HS-27A (cell line): ENCODE measurements at regions not wholly inside any gene's neighbourhood (a gene's known extent, or its start where the extent isn't known, plus 50 kb on each side); places are given as distances from the start of the nearest gene placed in this dataset.
"Not testable (repeated sequence)": the region's sequence is repeated elsewhere in the genome, so short reads cannot be mapped to it uniquely, and the experiment has no call there.

Source experiments
- DNase-seq: peaks from one replicate; pipeline ENCODE4 v3.0.0-alpha.2; 2012; ENCODE audit warnings: low read depth, missing footprints

DNA sequence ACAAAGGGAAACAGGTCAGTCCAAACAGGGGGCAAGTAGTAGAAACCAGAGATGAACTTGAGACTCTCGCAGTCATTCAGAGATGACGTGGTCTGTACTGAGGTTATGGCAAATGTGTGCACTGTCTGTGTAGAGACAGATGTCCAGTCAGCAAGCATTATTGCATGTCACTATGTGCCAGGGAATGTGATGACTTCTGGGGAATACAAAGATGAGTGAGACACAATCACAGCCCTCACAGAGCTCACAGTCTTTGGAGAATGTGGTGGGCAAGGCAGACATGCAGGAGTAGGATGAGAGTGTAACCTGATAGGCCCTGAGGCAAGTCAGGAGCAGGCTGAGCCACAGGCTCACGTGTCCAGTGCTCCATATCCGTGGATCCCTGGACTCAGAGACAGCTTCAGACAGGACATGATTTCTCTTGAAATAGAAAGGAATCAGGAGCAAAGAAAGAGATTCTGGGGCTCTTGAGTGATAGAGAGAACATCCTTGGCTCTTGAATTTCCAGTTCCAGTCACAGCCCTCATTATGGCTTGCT, 550.7 kb downstream of the ETS1 start:
- DNase-seq = no peak

DNA sequence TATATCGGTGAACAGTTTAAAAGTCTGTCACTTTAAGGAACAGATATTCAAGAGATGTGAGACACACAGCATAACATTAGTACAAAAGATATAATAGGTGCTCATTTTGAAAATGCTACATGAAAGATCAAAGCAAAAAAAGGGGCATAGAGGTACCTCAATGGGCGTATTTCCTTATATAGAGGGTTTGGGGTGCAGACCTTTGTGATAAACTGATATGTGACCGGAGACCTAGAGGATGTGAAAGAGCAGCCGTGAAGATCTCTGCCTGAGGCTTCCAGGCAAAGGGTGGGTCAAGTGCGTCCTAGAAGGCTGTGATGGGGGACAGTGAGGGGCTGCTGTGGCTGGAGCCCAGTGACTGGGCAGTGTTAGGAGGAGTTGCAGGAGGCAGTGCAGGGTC, 551.4 kb downstream of the ETS1 start:
- DNase-seq = no peak

DNA sequence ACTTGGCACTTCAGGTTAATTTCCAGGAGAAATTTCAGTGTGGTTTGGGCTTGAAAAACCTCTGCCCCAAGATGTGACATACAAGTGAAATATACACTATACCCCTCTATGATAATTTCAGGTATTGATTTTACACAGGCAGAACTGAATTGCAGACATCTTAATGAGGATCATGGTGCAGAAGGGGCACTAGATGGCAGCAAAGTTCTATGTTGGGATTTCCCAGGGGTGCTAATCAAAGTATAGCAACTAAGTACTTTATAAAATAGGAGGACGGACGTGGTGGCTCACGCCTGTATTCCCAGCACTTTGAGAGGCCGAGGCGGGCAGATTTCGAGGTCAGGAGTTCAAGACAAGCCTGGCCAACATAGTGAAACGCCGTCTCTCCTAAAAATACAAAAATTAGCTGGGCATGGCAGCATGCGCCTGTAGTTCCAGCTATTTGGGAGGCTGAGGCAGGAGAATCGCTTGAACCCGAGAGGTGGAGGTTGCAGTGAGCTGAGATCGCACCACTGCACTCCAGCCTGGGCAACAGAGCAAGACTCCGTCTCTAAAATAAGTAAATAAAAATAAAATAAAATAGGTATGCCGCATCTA, 555.7 kb downstream of the ETS1 start:
- not testable (repeated sequence) for DNase-seq

DNA sequence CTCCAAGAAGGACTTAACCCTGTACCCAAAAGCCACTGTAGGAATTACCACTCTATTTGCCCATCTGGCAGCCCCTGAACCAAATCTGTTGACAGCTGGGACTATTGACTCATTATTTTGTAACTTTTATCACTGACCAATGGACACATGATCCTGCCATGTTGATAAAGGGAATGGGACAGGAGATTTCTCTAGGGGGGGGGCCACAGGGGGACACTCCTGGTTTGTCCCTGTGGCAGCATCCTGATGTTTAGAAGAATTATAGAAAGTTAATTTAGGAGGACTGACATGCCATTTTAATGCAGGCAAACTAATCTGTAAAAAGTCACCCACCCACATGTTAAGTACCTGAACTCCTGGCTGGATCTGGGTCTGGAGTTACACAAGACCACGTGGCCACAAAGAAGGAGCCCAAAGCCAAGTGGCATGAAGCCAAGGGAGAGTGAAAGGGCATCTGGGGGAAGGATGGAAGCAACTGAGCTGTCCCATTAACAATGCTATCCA, 558.1 kb downstream of the ETS1 start:
- DNase-seq = no peak

DNA sequence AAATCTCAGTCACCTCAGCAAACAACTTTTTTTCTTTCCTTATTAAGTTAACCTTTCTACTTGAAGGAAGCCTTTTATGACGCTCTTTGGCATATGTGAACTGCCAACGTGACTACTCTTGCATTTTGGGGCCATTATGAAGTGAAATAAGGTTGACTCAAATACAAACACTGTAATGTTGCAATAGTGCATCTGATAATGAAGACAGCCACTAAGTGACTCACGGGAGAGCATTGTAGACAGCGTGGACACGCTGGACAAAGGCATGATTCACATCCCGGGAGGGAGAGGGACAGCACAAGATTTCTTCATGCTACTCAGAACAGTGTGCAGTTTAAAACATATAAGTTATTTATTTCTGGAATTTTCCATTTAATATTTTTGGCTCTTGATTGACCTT, 560.8 kb downstream of the ETS1 start:
- peak; percentile 46 for DNase-seq

DNA sequence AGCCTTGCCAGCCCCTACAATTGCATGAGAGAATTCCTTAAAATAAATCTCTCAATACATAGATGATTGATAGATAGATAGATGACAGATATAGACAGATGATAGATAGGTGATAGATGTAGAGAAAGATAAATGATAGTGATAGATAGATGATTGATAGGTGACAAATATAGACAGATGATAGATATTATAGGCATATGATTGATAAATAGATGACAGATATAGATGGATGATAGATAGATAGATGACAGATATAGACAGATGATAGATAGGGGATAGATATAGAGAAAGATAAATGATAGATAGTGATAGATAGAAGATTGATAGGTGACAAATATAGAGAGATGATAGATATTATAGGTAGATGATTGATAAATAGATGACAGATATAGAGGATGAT, 564.6 kb downstream of the ETS1 start:
- DNase-seq = no peak

DNA sequence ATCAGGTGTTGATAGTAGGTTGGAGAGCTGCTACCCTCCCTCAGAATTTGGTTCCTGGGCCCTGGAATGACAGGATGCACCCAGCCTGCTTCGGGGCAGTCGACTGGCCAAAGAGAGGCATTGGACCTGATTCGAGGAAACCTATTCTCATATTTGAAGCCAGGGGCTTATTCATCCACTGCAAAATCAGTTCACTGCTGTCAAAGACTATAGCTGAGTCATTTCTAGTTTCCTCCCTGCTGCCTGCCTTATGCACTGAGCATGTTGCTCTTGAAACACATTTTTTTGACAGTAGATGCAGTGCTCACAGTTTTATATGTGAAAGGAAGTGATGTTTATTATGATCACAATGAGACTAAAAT, 565.4 kb downstream of the ETS1 start:
- DNase-seq = no peak

DNA sequence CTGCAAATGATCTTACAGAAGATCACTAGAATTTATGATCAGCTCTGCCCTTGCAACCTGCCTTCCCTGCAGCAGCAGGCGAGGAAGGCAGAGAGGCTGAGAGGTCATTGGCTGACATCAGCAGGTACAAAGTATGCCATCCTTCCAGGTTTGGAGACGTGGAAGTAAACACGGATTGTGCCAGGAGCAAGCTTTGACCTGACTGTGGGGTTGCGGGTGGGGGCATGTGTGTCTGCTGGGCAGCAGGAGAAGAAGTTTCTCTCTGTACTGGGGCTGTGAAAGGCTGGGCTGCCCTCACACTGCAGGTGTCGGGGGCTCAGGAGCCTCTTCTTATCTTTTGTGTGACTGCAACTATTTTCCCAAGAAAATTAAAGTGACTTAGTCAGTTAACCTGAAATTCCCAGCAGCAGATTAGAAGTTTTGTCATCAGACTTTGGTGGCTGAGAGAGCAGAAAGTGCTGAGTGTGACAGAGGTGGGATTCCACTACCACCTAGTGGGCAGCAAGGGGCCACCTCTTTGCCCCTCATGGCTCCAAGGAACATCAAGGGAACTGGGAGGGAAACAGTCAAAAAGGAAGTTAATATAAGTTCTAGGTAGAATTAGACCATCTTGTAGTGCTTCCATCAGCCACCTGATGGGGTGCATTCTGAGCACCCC, 565.9 kb downstream of the ETS1 start:
- DNase-seq = no peak

DNA sequence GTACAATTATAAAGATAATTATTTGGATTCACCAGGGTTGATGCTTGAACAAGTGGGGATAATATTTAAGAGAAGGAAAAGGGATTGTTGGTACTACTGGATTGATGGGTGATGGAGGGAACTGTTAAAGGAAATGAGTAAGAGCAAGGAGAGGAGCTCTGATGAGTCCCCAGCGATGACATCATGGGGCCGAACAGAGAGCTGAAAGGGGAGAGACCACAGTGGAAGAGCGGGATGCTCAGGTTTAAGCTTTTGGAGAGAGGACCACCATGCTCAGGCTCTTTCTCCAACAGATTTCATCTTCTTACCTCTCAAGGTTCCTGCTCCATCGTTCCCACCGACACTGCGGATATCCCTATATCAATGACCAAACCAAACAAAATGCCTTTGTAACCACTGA, 568.7 kb downstream of the ETS1 start:
- DNase-seq = no peak

DNA sequence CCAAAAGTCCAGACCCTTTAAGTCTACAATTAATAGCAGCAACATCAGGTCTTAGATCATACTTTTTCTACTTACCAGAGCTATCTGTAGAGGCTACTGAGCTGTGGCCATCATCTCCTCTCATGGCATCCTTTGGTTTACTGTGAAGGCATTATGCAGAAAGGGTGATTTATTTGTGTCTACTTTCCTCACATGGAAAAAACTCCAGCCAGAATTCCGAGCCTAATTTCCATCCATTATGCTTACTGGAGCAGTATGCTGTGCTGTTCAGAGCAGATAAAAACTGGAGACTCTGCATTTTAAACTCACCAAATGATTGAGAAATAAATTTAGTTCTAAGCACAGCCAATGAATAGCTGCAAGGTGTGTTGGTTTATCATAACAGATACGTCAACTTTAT, 581.8 kb downstream of the ETS1 start:
- DNase-seq = no peak

DNA sequence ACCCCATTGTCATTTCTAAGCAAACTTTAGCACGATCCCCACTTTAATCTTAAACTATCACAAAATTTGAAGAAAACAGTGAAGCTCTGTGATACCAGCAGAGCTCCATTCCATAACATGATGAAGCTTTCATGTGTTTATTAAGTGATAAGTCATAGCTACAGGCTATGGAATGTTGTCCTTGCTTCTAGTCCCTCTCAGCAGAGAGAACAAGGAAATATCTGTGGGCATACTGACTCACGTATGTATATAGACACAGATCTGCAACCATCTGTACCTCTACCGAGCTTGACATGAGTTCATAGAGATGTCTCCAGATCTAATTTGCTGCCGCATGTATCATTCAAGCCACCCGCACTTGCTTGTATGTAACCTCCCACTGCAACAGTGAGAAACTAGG, 588.9 kb downstream of the ETS1 start:
- no peak for DNase-seq

DNA sequence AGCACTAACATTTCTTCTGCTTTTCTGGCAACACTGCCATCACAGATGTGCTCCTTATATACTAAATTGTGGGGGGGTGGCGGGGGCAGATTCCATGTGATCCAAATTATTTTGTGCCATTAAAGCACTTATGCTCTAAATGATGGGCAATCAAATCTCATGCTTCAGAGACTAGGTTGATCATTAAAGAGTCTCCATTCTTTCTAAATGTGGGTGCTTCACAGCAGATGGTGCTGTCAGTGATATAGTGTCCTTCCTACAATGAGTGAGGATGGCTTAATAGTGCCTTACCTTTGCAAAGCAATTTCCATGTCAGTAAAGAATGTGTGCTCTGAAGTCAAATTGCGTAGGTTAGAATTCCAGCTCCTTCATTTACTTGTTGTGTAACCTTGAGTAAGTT, 589.8 kb downstream of the ETS1 start:
- no peak for DNase-seq

DNA sequence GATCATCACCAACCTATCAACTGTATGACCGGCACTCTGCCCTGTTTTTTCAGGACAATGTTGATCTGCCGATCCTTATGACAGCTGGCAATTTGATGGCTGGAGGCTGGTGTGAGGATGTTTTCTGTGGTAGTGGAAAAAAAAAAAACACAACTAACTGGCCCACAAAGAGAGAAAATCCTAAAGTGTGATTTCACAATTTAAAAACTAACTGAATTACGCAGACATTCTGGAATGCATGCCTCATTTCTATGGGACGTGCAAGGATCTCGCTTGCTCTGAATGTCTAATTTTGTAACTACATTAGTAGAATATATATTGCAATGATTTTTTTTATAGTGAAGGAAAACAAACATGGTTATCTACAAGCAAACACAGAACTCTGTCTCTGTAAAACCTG, 590.5 kb downstream of the ETS1 start:
- no peak for DNase-seq

DNA sequence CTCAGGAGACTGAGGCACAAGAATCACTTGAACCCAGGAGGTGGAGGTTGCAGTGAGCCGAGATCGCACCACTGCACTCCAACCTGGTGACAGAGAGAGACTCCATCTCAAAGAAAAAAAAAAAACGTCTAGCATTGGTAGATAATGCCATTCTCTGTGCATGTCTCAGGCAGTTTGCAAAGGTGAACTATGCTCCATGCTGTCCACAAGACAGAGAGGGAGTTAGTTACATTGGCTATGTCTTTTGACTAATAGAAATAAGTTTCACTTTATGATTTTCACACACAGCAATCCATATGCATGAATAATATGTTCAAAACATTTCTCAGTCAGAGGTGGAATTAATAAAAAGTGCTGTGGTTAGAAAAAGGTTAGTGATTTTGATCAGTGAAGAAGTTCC, 591.4 kb downstream of the ETS1 start:
- no peak for DNase-seq

DNA sequence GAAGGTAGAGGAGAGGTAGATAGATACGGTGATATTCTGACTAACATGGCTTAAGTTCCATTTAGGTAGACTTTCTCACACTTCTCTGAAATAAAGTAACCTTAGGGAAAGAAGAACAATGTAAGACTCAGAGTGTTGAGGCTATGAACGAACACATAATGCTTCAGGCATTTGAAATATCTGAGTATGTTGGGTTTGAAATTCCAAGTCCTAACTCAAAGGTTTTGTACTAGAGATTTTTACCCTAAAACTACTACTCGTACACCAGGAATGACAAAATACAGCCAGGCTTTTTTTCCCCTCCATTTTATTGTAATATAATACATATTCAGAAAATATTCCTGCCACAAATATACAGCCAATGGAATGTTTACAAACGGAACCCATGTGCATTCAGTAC, 592.6 kb downstream of the ETS1 start:
- no peak for DNase-seq

DNA sequence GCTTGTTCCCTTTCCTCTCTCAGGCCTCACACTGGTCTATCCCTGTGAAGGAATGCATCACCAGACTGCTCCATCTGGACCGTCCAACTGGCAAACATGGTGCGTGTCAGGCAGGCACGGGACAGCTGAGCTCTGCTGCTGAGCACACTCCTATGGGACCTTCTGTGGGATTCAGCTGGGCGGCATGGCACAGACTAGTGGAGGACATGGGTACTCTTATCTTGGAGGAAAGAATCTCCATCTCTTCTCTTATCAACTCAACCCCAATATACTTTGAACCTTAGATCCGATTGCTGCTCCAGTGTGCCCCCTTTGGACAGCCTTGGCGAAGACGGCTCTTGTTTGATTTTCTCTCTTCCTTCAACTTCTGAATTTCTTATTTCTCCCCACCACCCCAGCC, 593.6 kb downstream of the ETS1 start:
- DNase-seq = no peak

DNA sequence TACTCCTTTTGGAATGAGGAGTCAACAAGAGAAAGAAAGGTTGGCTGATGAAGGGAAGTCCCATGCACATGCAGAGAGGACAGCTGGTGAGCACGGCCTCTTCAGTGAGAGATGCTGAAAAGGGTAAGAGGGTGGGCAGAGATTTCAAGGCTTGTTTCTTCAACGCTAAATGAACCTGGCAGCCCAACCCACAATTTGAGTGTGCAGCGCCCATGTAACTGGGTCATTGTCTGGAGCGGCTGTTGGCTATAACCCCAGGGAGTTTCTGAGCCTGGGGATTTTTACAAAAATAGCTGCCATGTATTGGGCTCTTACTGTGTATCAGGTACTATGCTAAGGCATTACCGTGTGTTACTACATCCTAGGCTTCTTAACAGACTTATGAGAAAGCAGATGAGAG, 594.1 kb downstream of the ETS1 start:
- DNase-seq = no peak

DNA sequence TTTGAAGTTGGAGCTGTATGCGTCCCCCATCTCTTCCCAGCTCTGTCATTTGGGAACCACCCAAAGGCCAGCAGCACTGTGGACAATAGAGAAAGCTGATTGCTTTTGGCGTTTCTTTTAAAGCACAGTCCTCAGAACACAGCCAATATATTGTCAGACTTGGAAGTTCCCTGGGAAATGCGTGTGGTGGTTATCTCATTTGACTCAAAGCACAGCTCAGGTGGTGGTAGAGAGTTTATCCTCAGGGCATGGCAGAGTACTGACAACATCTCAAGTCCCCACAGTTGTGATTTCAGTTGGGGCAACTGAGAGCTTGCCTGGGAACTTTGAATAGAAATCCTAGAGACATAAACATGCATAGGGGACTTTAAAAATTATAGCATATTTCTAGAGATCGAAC, 601.3 kb downstream of the ETS1 start:
- no peak for DNase-seq

DNA sequence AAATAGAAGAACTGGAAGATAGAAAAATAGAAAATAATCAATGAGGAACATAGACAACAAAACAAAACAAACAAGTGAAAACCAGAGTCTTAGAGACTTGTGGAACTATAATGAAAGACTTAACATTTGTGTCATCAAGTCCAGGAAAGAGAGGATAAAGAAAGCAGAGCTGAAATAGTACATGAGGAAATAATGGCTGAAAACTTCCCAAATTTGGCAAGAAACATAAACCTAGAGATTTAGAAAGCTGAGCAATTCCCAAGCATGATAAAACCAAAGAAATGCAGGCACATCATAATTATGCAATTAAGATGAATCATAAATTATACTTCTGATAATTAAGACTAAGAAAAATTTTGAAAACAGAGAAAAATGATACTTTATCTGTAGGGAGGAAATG, 614.5 kb downstream of the ETS1 start:
- no peak for DNase-seq

DNA sequence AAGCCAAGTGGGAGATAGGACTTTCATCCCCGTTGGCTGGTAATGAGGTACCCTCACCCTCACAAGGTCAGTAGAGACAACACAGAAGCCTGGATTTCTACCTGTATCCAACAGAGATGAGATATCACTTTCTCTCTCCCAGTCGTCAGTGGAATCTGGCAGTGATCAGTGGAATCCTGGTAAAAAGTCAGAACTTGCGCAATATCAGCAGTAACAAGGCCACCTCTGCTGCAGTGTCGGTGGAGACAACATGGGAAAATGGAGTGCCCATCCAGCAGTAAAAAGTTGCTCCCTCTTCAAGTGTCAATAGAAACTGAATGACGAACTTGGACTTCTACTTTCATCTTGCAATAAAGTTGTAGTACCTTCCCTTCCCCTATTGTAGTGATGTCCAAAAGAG, 615.9 kb downstream of the ETS1 start:
- no peak for DNase-seq

DNA sequence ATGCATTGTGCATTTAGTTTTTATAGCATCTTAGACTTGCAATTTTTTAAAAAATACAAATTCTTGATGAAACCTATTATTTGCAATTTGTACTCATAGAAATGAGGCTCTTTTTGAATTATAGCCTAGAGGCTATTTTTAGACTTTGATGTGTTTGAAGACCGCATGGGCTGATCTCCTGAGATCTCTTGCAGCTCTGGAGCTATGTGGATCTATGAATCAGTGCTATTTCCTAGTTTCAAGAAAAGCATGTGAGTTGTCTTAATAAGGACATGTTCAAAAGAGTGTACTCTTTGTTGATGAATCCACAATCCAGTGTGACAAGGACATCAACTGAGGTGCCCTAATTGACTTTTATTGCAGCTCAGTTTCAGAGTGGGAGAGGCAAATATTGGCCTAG, 620.5 kb downstream of the ETS1 start:
- no peak for DNase-seq

DNA sequence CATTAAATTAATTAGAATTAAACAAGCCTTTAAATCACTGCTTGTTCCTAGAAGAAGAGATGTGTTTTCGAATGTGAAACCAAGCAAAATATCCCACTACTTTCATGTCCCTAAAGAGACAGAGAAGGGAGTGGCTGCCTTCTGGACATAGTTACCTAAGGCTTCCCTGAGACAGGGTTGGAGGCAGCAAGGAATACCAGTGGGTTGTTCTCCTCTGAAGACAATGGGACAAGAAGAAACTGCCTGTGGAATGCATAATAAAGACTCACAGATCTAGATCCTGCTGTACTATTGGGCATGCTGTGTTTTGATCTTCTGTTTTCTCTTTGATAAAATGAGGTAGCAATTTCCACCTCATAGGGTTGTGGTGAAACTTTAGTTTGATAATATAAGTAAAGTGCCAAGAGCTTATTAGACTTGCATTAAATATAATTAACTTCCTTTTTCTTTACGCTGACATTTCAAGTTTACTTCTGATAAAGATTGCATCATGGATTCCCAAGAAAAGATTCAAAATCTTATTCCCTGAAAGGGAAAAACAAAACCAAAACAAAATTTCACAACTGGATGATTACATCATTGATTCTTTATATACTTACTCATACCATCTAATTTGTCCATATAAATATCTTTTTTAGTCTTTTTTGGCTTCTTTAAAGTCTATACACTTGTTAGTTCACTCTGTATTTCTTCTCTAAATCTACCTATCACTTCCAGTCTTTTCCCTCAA, 621.3 kb downstream of the ETS1 start:
- no peak for DNase-seq

DNA sequence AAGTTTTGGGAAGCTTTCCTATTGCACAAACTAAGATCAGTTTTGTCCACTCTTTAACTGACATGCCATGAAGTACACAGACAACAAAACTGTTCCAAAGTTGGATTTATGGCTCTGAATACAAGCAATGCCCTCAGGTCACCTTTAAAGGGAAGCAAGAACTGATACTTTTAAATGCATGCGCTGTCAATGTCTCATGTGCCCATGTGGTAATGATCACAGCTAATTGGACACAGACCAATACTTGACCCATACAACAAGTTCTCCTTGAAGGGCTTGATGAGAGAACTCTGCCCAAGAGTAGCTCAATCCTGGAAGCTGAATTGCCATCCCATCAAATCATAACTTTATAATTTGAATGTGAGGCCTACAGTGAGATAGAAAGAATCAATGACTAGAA, 624.9 kb downstream of the ETS1 start:
- no peak for DNase-seq
